MCF 10A (cell line): ENCODE measurements at regions not wholly inside any gene's neighbourhood (a gene's known extent, or its start where the extent isn't known, plus 50 kb on each side); places are given as distances from the start of the nearest gene placed in this dataset.
A peak's percentile ranks its signal among the peaks of the same experiment; 100 is the strongest.

Experiments used
- BruUV-seq: library from RNA; stranded (reverse); fragments of 400-500 nt; replicated peaks from 2 replicates; lab custom pipeline; 2021; lab: Mats Ljungman, UMichigan
- CTCF ChIA-PET: fragments of 300-600 bp; sonication (Branson Sonifier 250); formaldehyde crosslinking; extraction: SDS; loops from one replicate; lab custom pipeline; 2021; ENCODE audit warnings: antibody characterized with exemption, inconsistent platforms; lab: Yijun Ruan, JAX
- POLR2A ChIA-PET: fragments of 300-600, 350-650 bp; sonication (Branson Sonifier 250); formaldehyde crosslinking; extraction: SDS; loops from one replicate; lab custom pipeline; 2020; ENCODE audit warnings: antibody characterized with exemption, inconsistent platforms; lab: Yijun Ruan, JAX
- DNase-seq: peaks from one replicate; pipeline ENCODE4 v3.0.0-alpha.2; 2018; ENCODE audit not compliant: unreplicated experiment
- H3K27ac Mint-ChIP-seq: one replicate; pipeline ENCODE4 v1.8.0; 2022; ENCODE audit warnings: mild to moderate bottlenecking, low read depth, mixed read lengths; ENCODE audit not compliant: unreplicated experiment
- H3K27me3 Mint-ChIP-seq: one replicate; pipeline ENCODE4 v1.8.0; 2022; ENCODE audit warnings: mixed read lengths; ENCODE audit not compliant: insufficient read depth, unreplicated experiment
- H3K36me3 Mint-ChIP-seq: one replicate; pipeline ENCODE4 v1.8.0; 2022; ENCODE audit warnings: mild to moderate bottlenecking, moderate library complexity, mixed read lengths; ENCODE audit not compliant: insufficient read depth, unreplicated experiment
- H3K4me1 Mint-ChIP-seq: one replicate; pipeline ENCODE4 v1.8.0; 2022; ENCODE audit warnings: mixed read lengths; ENCODE audit not compliant: insufficient read depth, unreplicated experiment
- H3K4me3 Mint-ChIP-seq: one replicate; pipeline ENCODE4 v1.8.0; 2022; ENCODE audit warnings: mild to moderate bottlenecking, moderate library complexity, mixed read lengths; ENCODE audit not compliant: unreplicated experiment
- H3K9me3 Mint-ChIP-seq: one replicate; pipeline ENCODE4 v1.8.0; 2022; ENCODE audit warnings: mixed read lengths; ENCODE audit not compliant: unreplicated experiment
- intact Hi-C: fragments of 100-400 bp; cut with micrococcal nuclease; formaldehyde crosslinking; loops from 2 replicates; pipeline ENCODE4 v1.14.1; 2022
- TF ChIP-seq, protein P1 (sequence below): fragments of 200-600 bp; IDR thresholded peaks from one replicate; pipeline ENCODE4 v1.8.0; 2022; ENCODE audit warnings: antibody characterized with exemption, mild to moderate bottlenecking; ENCODE audit not compliant: unreplicated experiment

DNA sequence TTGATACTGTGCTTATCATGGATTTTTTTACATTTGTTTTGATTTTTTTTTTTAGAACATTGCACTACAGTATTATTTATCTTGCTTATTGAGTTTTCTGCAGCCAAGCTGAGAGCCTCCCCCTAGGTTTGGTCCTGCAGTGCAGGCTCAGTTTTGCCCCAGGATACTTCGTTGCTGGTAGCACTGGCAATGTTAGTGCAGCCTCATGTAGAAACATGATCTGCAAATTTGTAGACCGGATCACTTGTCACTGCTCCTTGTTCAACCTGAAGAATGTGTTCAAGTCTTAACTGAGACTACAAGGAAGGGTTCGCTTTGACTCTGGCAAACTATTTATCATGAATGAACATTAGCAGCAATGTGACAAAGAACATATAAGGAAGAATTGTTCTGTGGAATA is 377.2 kb upstream of the PDE3A start:
- BruUV-seq, result no TSS peak
- TF ChIP-seq, protein P1, sequence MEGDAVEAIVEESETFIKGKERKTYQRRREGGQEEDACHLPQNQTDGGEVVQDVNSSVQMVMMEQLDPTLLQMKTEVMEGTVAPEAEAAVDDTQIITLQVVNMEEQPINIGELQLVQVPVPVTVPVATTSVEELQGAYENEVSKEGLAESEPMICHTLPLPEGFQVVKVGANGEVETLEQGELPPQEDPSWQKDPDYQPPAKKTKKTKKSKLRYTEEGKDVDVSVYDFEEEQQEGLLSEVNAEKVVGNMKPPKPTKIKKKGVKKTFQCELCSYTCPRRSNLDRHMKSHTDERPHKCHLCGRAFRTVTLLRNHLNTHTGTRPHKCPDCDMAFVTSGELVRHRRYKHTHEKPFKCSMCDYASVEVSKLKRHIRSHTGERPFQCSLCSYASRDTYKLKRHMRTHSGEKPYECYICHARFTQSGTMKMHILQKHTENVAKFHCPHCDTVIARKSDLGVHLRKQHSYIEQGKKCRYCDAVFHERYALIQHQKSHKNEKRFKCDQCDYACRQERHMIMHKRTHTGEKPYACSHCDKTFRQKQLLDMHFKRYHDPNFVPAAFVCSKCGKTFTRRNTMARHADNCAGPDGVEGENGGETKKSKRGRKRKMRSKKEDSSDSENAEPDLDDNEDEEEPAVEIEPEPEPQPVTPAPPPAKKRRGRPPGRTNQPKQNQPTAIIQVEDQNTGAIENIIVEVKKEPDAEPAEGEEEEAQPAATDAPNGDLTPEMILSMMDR, result no peak
- no peak for DNase-seq
- peaks cover 42% of the 10 kb centered on the region for H3K27me3 Mint-ChIP-seq
- intact Hi-C loops, result no loop called here
- no peaks in the 10 kb centered on the region for H3K36me3 Mint-ChIP-seq
- CTCF ChIA-PET, result no interaction called here
- H3K27ac Mint-ChIP-seq, result no peak overlapping the region
- no peaks in the 10 kb centered on the region for H3K9me3 Mint-ChIP-seq
- POLR2A ChIA-PET, result no interaction called here
- no peak overlapping the region for H3K4me3 Mint-ChIP-seq
- H3K4me1 Mint-ChIP-seq, result no peaks in the 10 kb centered on the region

DNA sequence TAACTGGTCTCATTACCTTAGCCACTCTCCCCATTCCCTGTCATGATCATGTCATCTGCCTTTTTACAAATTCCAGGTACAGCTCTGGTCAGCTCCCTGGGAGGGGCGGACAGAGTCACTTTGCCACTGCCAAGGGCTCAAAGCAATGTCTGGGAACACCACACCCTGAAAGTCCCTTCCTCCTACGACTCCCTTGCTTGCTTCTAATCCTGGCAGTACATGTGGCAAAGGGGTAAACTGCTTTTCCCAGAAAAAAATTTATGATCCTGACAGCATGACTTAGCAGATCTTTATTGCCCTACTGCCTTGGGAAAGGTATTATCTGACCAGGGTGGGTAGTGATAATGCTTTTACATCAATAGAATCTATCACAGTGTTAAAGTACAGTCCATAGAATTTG is 376.0 kb upstream of the PDE3A start:
- ChIA-PET CTCF (interaction anchor here (0.6 to 0.7 kb wide), 2 partner anchors 55 to 1422 kb away, joined by 3 read pairs; no protein-coding TSS in a partner anchor), POLR2A (no interaction called here)
- TF ChIP-seq, protein P1, result no peak
- no peak overlapping the region for H3K27ac Mint-ChIP-seq
- H3K36me3 Mint-ChIP-seq, result no peaks in the 10 kb centered on the region
- intact Hi-C loops, result no loop called here
- peaks cover 42% of the 10 kb centered on the region for H3K27me3 Mint-ChIP-seq
- H3K9me3 Mint-ChIP-seq, result no peaks in the 10 kb centered on the region
- BruUV-seq, result no TSS peak
- no peaks in the 10 kb centered on the region for H3K4me1 Mint-ChIP-seq
- no peak overlapping the region for H3K4me3 Mint-ChIP-seq
- no peak for DNase-seq

- Mint-ChIP-seq H3K4me3 (no peak overlapping the region), H3K36me3 (no peaks in the 10 kb centered on the region), H3K9me3 (no peaks in the 10 kb centered on the region), H3K4me1 (no peaks in the 10 kb centered on the region), H3K27ac (no peak overlapping the region), H3K27me3 (peaks cover 41% of the 10 kb centered on the region)
- ChIA-PET CTCF (no interaction called here), POLR2A (no interaction called here)
- BruUV-seq, result no TSS peak
- TF ChIP-seq, protein P1, result peak; percentile 18
- intact Hi-C loops, result no loop called here
- DNase-seq, result no peak
Measured at GRCh38 chr12:19994968-19995367, 373.4 kb upstream of the PDE3A start.

- intact Hi-C loops, result no loop called here
- H3K36me3 Mint-ChIP-seq, result no peaks in the 10 kb centered on the region
- no peaks in the 10 kb centered on the region for H3K4me1 Mint-ChIP-seq
- BruUV-seq, result no TSS peak
- no peak overlapping the region for H3K4me3 Mint-ChIP-seq
- no peak overlapping the region for H3K27ac Mint-ChIP-seq
- no peaks in the 10 kb centered on the region for H3K9me3 Mint-ChIP-seq
- POLR2A ChIA-PET, result no interaction called here
- TF ChIP-seq, protein P1, result no peak
- DNase-seq, result no peak
- CTCF ChIA-PET, result no interaction called here
- peaks cover 23% of the 10 kb centered on the region for H3K27me3 Mint-ChIP-seq
Measured at GRCh38 chr12:19997656-19998400, 370.5 kb upstream of the PDE3A start.
